Loucy (cell line): ENCODE measurements at regions not wholly inside any gene's neighbourhood (a gene's known extent, or its start where the extent isn't known, plus 50 kb on each side); places are given as distances from the start of the nearest gene placed in this dataset.

Experiments
- H2AFZ ChIP-seq: fragments of 200-600 bp; sonication (generic); 2 replicates; pipeline ENCODE4 v1.6.0; 2016; ENCODE audit warnings: antibody characterized with exemption, mild to moderate bottlenecking, low read length, moderate library complexity
- H3F3A ChIP-seq: fragments of 200-600 bp; 2 replicates; pipeline ENCODE4 v1.6.0; 2016; ENCODE audit warnings: antibody characterized with exemption, low read depth, mild to moderate bottlenecking
- H3K27me3 ChIP-seq: fragments of 200-600 bp; sonication (generic); 2 replicates; pipeline ENCODE4 v1.6.1; 2014; ENCODE audit warnings: low read length, mild to moderate bottlenecking; ENCODE audit not compliant: insufficient read depth, poor library complexity, severe bottlenecking
- H3K36me3 ChIP-seq: fragments of 200-600 bp; sonication (generic); 2 replicates; pipeline ENCODE4 v1.6.1; 2016; ENCODE audit warnings: low read length; ENCODE audit not compliant: insufficient read depth
- H3K4me1 ChIP-seq: fragments of 200-600 bp; sonication (generic); 2 replicates; pipeline ENCODE4 v1.5.1; 2014; ENCODE audit warnings: low read length, mild to moderate bottlenecking; ENCODE audit not compliant: insufficient read depth, poor library complexity, severe bottlenecking
- H3K4me2 ChIP-seq: fragments of 200-600 bp; sonication (generic); 2 replicates; pipeline ENCODE4 v1.6.0; 2014; ENCODE audit warnings: antibody characterized with exemption, low read length, low read depth, mild to moderate bottlenecking; ENCODE audit not compliant: poor library complexity, severe bottlenecking
- H3K4me3 ChIP-seq: fragments of 200-600 bp; sonication (generic); 2 replicates; pipeline ENCODE4 v1.5.1; 2014; ENCODE audit warnings: low read length, mild to moderate bottlenecking, mixed read lengths; ENCODE audit not compliant: poor library complexity, severe bottlenecking
- H3K79me2 ChIP-seq: fragments of 200-600 bp; sonication (generic); 2 replicates; pipeline ENCODE4 v1.6.1; 2014; ENCODE audit warnings: low read length; ENCODE audit not compliant: insufficient read depth
- H3K9ac ChIP-seq: fragments of 200-600 bp; sonication (generic); 2 replicates; pipeline ENCODE4 v1.6.0; 2014; ENCODE audit warnings: mild to moderate bottlenecking, low read depth, low read length, moderate library complexity; ENCODE audit not compliant: poor library complexity, severe bottlenecking
- H3K9me2 ChIP-seq: fragments of 200-600 bp; sonication (generic); replicated peaks from 2 replicates; pipeline ENCODE4 v1.6.1; 2016; ENCODE audit warnings: low read depth, low read length, mixed read lengths
- H3K9me3 ChIP-seq: fragments of 200-600 bp; sonication (generic); 2 replicates; pipeline ENCODE4 v1.6.1; 2014; ENCODE audit warnings: mild to moderate bottlenecking, antibody characterized with exemption, low read length, low read depth; ENCODE audit not compliant: insufficient read depth
- H4K20me1 ChIP-seq: fragments of 200-600 bp; sonication (generic); 2 replicates; pipeline ENCODE4 v1.6.0; 2014; ENCODE audit warnings: antibody characterized with exemption, low read length, mild to moderate bottlenecking; ENCODE audit not compliant: insufficient read depth, poor library complexity, severe bottlenecking
- CTCF ChIP-seq: fragments of 200-600 bp; sonication (generic); conservative IDR thresholded peaks from 2 replicates; pipeline ENCODE4 v1.5.1; 2014; ENCODE audit warnings: mild to moderate bottlenecking, antibody characterized with exemption, low read length
- EZH2phosphoT487 ChIP-seq: fragments of 200-600 bp; IDR thresholded peaks from 2 replicates; pipeline ENCODE4 v1.6.1; 2018; ENCODE audit warnings: antibody characterized with exemption, mild to moderate bottlenecking, moderate library complexity, borderline replicate concordance

- H2AFZ ChIP-seq: no peak overlapping the region
- no peaks in the 10 kb centered on the region for H3K79me2 ChIP-seq
- TF ChIP-seq EZH2phosphoT487 (no peak), CTCF (no peak)
- no peaks in the 10 kb centered on the region for H3F3A ChIP-seq
- H3K9me3 ChIP-seq: no peaks in the 10 kb centered on the region
- no peaks in the 10 kb centered on the region for H3K4me1 ChIP-seq
- no peaks in the 10 kb centered on the region for H3K27me3 ChIP-seq
- H3K9me2 ChIP-seq: no peaks in the 10 kb centered on the region
- H3K9ac ChIP-seq: no peak overlapping the region
- no peaks in the 10 kb centered on the region for H4K20me1 ChIP-seq
- H3K4me3 ChIP-seq: no peak overlapping the region
- no peaks in the 10 kb centered on the region for H3K36me3 ChIP-seq
- no peak overlapping the region for H3K4me2 ChIP-seq
Observed at GRCh38 chr4:181991369-181992108, 251.7 kb upstream of the TENM3 start.

- Histone ChIP-seq H3K36me3 (no peaks in the 10 kb centered on the region), H3K9me2 (no peaks in the 10 kb centered on the region), H3K4me3 (no peak overlapping the region), H3K9ac (no peak overlapping the region), H3F3A (no peaks in the 10 kb centered on the region), H3K27me3 (no peaks in the 10 kb centered on the region), H3K79me2 (no peaks in the 10 kb centered on the region), H2AFZ (no peak overlapping the region), H3K9me3 (no peaks in the 10 kb centered on the region), H4K20me1 (no peaks in the 10 kb centered on the region), H3K4me1 (no peaks in the 10 kb centered on the region), H3K4me2 (no peak overlapping the region)
- TF ChIP-seq CTCF (no peak), EZH2phosphoT487 (no peak)
Observed at GRCh38 chr4:181998398-181999295, 244.6 kb upstream of the TENM3 start.

DNA sequence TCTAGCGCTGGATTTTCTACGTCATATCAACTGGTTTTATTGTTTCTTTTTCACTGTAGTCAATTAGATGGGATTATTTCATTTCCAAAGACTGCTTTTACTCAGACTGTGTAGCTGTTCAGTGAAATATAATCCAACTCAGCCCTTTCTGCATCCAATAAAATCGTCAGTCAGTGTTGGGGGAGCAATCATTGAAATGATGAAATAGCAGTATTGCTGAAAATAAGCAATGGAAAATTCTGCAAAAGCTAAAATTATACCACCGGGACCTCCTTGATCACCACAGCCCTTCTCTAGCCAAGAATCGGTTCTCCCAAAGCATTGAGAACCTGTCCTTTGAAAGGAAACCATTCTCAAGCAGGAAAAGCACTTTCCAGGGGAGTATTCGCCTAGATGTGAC lies 243.1 kb upstream of the TENM3 start:
- Histone ChIP-seq H3K27me3 (no peaks in the 10 kb centered on the region), H3K36me3 (no peaks in the 10 kb centered on the region)

More for the DNA sequence above, 243.1 kb upstream of the TENM3 start:
- H3K9me3 ChIP-seq: no peaks in the 10 kb centered on the region
- H3K4me2 ChIP-seq: no peak overlapping the region
- no peaks in the 10 kb centered on the region for H4K20me1 ChIP-seq
- H3K4me1 ChIP-seq: no peaks in the 10 kb centered on the region
- H3F3A ChIP-seq: no peaks in the 10 kb centered on the region
- no peaks in the 10 kb centered on the region for H3K9me2 ChIP-seq
- no peaks in the 10 kb centered on the region for H3K79me2 ChIP-seq
- no peak overlapping the region for H2AFZ ChIP-seq
- no peak overlapping the region for H3K4me3 ChIP-seq
- H3K9ac ChIP-seq: no peak overlapping the region
- TF ChIP-seq CTCF (no peak), EZH2phosphoT487 (no peak)
